Smooth muscle cell (in vitro differentiated cells): ENCODE measurements at regions not wholly inside any gene's neighbourhood (a gene's known extent, or its start where the extent isn't known, plus 50 kb on each side); places are given as distances from the start of the nearest gene placed in this dataset.

Experiments
- DNase-seq: peaks from one replicate; lab custom pipeline; 2025; ENCODE audit not compliant: unreplicated experiment; lab: John Stamatoyannopoulos, UW
- H2AFZ ChIP-seq: fragments of 200-600 bp; sonication (generic); 2 replicates; pipeline ENCODE4 v1.6.0; 2016; ENCODE audit warnings: antibody characterized with exemption, low read depth, mild to moderate bottlenecking
- H3F3A ChIP-seq: fragments of 200-600 bp; sonication (generic); 2 replicates; pipeline ENCODE4 v1.6.0; 2017; ENCODE audit warnings: antibody characterized with exemption, low read depth
- H3K27ac ChIP-seq: fragments of 200-600 bp; sonication (generic); 2 replicates; pipeline ENCODE4 v1.5.1; 2016; ENCODE audit warnings: low read depth, mild to moderate bottlenecking
- H3K27me3 ChIP-seq: fragments of 200-600 bp; sonication (generic); 2 replicates; pipeline ENCODE4 v1.6.1; 2016; ENCODE audit warnings: low read depth, mild to moderate bottlenecking
- H3K36me3 ChIP-seq: fragments of 200-600 bp; sonication (generic); 2 replicates; pipeline ENCODE4 v1.5.1; 2016; ENCODE audit warnings: low read depth
- H3K4me1 ChIP-seq: fragments of 200-600 bp; sonication (generic); 2 replicates; pipeline ENCODE4 v1.5.1; 2016; ENCODE audit warnings: low read depth
- H3K4me2 ChIP-seq: fragments of 200-600 bp; sonication (generic); 2 replicates; pipeline ENCODE4 v1.6.0; 2016; ENCODE audit warnings: mild to moderate bottlenecking
- H3K4me3 ChIP-seq: fragments of 200-600 bp; sonication (generic); 2 replicates; pipeline ENCODE4 v1.5.1; 2016; ENCODE audit warnings: mild to moderate bottlenecking
- H3K79me2 ChIP-seq: fragments of 200-600 bp; sonication (generic); 2 replicates; pipeline ENCODE4 v1.6.0; 2016; ENCODE audit warnings: low read depth, mild to moderate bottlenecking
- H3K9ac ChIP-seq: fragments of 200-600 bp; sonication (generic); 2 replicates; pipeline ENCODE4 v1.6.0; 2016; ENCODE audit warnings: low read depth
- H3K9me3 ChIP-seq: fragments of 200-600 bp; sonication (generic); replicated peaks from 2 replicates; pipeline ENCODE4 v1.5.1; 2016; ENCODE audit warnings: low read depth
- H4K20me1 ChIP-seq: fragments of 200-600 bp; sonication (generic); 2 replicates; pipeline ENCODE4 v1.6.0; 2016; ENCODE audit warnings: low read depth
- WGBS: methylation state at CpG from one replicate; pipeline ENCODE4 v1.1.7; 2016; ENCODE audit warnings: low lambda C conversion rate; 5-methylcytosine and 5-hydroxymethylcytosine counted together
- microRNA counts: library from miRNA; unstranded; fragments of <30 nt; microRNA quantifications from one replicate; lab custom pipeline; 2016
- microRNA-seq: library from miRNA; unstranded; fragments of <30 nt; microRNA quantifications from one replicate; pipeline ENCODE4, GENCODE V29; 2016; ENCODE audit warnings: borderline number of aligned reads
- small RNA-seq: library from RNA; depleted of rRNA; stranded (forward); fragments of <200 nt; gene quantifications from one replicate; pipeline ENCODE3, GENCODE V24; 2014
- TF ChIP-seq, protein P1 (sequence below): fragments of 200-600 bp; sonication (generic); IDR thresholded peaks from 2 replicates; pipeline ENCODE4 v1.5.1; 2017; ENCODE audit warnings: borderline replicate concordance, mild to moderate bottlenecking, antibody characterized with exemption; ENCODE audit not compliant: insufficient read depth, poor library complexity, severe bottlenecking

GRCh38 chr18:35919179-35919578 lies 53.3 kb upstream of the RMP24 start:
- no peak overlapping the region for H3K27ac ChIP-seq
- TF ChIP-seq, protein P1, sequence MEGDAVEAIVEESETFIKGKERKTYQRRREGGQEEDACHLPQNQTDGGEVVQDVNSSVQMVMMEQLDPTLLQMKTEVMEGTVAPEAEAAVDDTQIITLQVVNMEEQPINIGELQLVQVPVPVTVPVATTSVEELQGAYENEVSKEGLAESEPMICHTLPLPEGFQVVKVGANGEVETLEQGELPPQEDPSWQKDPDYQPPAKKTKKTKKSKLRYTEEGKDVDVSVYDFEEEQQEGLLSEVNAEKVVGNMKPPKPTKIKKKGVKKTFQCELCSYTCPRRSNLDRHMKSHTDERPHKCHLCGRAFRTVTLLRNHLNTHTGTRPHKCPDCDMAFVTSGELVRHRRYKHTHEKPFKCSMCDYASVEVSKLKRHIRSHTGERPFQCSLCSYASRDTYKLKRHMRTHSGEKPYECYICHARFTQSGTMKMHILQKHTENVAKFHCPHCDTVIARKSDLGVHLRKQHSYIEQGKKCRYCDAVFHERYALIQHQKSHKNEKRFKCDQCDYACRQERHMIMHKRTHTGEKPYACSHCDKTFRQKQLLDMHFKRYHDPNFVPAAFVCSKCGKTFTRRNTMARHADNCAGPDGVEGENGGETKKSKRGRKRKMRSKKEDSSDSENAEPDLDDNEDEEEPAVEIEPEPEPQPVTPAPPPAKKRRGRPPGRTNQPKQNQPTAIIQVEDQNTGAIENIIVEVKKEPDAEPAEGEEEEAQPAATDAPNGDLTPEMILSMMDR = no peak
- peaks cover 3% of the 10 kb centered on the region for H3K4me1 ChIP-seq
- H4K20me1 ChIP-seq = no peaks in the 10 kb centered on the region
- WGBS = 92% methylated on average over 2 of the region's 2 CpGs
- H3K36me3 ChIP-seq = no peaks in the 10 kb centered on the region
- H3K4me3 ChIP-seq = no peak overlapping the region
- H3K4me2 ChIP-seq = no peak overlapping the region
- no peak overlapping the region for H2AFZ ChIP-seq
- DNase-seq = no peak
- no peaks in the 10 kb centered on the region for H3F3A ChIP-seq
- no peaks in the 10 kb centered on the region for H3K79me2 ChIP-seq
- H3K27me3 ChIP-seq = no peaks in the 10 kb centered on the region
- H3K9me3 ChIP-seq = no peaks in the 10 kb centered on the region
- H3K9ac ChIP-seq = no peak overlapping the region

GRCh38 chr18:35920623-35921022 lies 51.9 kb upstream of the RMP24 start:
- H2AFZ ChIP-seq = no peak overlapping the region
- H3K9me3 ChIP-seq = no peaks in the 10 kb centered on the region
- H3F3A ChIP-seq = no peaks in the 10 kb centered on the region
- 39% methylated on average over 1 of the region's 1 CpG for WGBS
- no peak overlapping the region for H3K4me3 ChIP-seq
- H3K9ac ChIP-seq = no peak overlapping the region
- no peaks in the 10 kb centered on the region for H3K27me3 ChIP-seq
- H3K27ac ChIP-seq = no peak overlapping the region
- H3K79me2 ChIP-seq = no peaks in the 10 kb centered on the region
- H3K36me3 ChIP-seq = no peaks in the 10 kb centered on the region
- no peak overlapping the region for H3K4me2 ChIP-seq
- H3K4me1 ChIP-seq = peaks cover 6% of the 10 kb centered on the region
- no peak for DNase-seq
- TF ChIP-seq, protein P1 = no peak
- no peaks in the 10 kb centered on the region for H4K20me1 ChIP-seq

MicroRNAs in the stretch of these regions (microRNA counts, 767-probe panel; counts per million panel counts)
- microRNA hsa-miR-187-3p (lab: Ali Mortazavi, UCI) = 183 counts per million

Small RNAs in the stretch of these regions (microRNA-seq; reads per million reads assigned to microRNA genes)
- 283 reads per million, percentile 68 among the genes with 10 or more reads in this experiment for gene MIR187

Small RNAs in the stretch of these regions (small RNA-seq; reads per million reads assigned to genes)
- 0.58 reads per million, percentile 20 among the genes with 10 or more reads in this experiment for gene MIR187
